HCT116 (cell line): ENCODE measurements at regions not wholly inside any gene's neighbourhood (a gene's known extent, or its start where the extent isn't known, plus 50 kb on each side); places are given as distances from the start of the nearest gene placed in this dataset.

Experiments
- ATAC-seq: fragments of 200-7000 bp; cut with Tn5 transposase; 2 replicates; pipeline ENCODE4 v1.9.1; 2020; ENCODE audit warnings: mild to moderate bottlenecking, moderate library complexity
- BruUV-seq: library from RNA; stranded (reverse); fragments of 400-500 nt; replicated peaks from 2 replicates; lab custom pipeline; 2021; lab: Mats Ljungman, UMichigan
- CTCF ChIA-PET: fragments of 300-600 bp; sonication (Branson Sonifier 250); formaldehyde crosslinking; loops from one replicate; lab custom pipeline; 2021; ENCODE audit warnings: antibody characterized with exemption; lab: Charles Lee
- POLR2A ChIA-PET: fragments of 300-600, 350-600 bp; sonication (Branson Sonifier 250); formaldehyde crosslinking; loops from one replicate; lab custom pipeline; 2021; ENCODE audit warnings: antibody characterized with exemption; lab: Charles Lee
- RAD21 ChIA-PET, 2 experiments: fragments of 300-600 bp; sonication (Branson Sonifier 250); formaldehyde crosslinking; loops; one replicate each; lab custom pipeline; 2023; ENCODE audit warnings: low total read pairs in 2 of 2; ENCODE audit not compliant: uncharacterized antibody in 2 of 2, unreplicated experiment in 2 of 2, low non-redundant PET in 1 of 2; lab: Charles Lee
- DNase-seq: peaks from one replicate; pipeline ENCODE4 v3.0.0-alpha.2; 2010; ENCODE audit warnings: low read depth, low spot score
- H2AFZ ChIP-seq: fragments of 200-600 bp; shearing (Covaris generic), sonication (generic); 2 replicates; pipeline ENCODE4 v1.6.1; 2017; ENCODE audit warnings: low read depth, mixed run types, mixed read lengths, antibody characterized with exemption, low read length; ENCODE audit not compliant: poor library complexity, severe bottlenecking
- H3K27ac ChIP-seq: 2 replicates; pipeline ENCODE4 v1.5.1; 2012; ENCODE audit warnings: low read depth, low read length
- H3K27me3 ChIP-seq: fragments of 200-600 bp; sonication (generic); 2 replicates; pipeline ENCODE4 v1.6.1; 2016; ENCODE audit warnings: mixed run types, low read length, mixed read lengths; ENCODE audit not compliant: insufficient read depth
- H3K36me3 ChIP-seq, 2 experiments: fragments of 200-500 bp in 1 of 2; fragments of 200-600 bp in 1 of 2; sonication (Bioruptor generic) in 1 of 2; sonication (generic) in 1 of 2; 2 replicates each; pipeline versions ENCODE4 v1.5.1 to v1.6.1; 2014 to 2016; ENCODE audit warnings: low read length in 2 of 2, inconsistent platforms in 1 of 2, mixed read lengths in 1 of 2, mixed run types in 1 of 2; ENCODE audit not compliant: insufficient read depth in 2 of 2, control insufficient read depth in 1 of 2
- H3K4me1 ChIP-seq, 2 experiments: fragments of 200-600 bp in 1 of 2; sonication (generic) in 1 of 2; 2 replicates each; pipeline versions ENCODE4 v1.5.1 to v1.6.1; 2012 to 2017; ENCODE audit warnings: low read length in 2 of 2, inconsistent platforms in 1 of 2, mild to moderate bottlenecking in 1 of 2, mixed read lengths in 1 of 2, mixed run types in 1 of 2, moderate library complexity in 1 of 2; ENCODE audit not compliant: insufficient read depth in 2 of 2, control insufficient read depth in 1 of 2
- H3K4me2 ChIP-seq: fragments of 200-600 bp; sonication (generic); 2 replicates; pipeline ENCODE4 v1.6.1; 2017; ENCODE audit warnings: mixed run types, low read length, mixed read lengths
- H3K4me3 ChIP-seq, 2 experiments: fragments of 200-600 bp in 1 of 2; sonication (generic) in 1 of 2; replicated peaks in 1 of 2; 2 replicates each; pipeline ENCODE4 v1.5.1; 2011 to 2016; ENCODE audit warnings: low read length in 2 of 2, control low read depth in 1 of 2, low read depth in 1 of 2, mild to moderate bottlenecking in 1 of 2, mixed read lengths in 1 of 2, mixed run types in 1 of 2
- H3K79me2 ChIP-seq: fragments of 200-600 bp; sonication (generic); 2 replicates; pipeline ENCODE4 v1.6.1; 2017; ENCODE audit warnings: mild to moderate bottlenecking, mixed run types, low read length, moderate library complexity, mixed read lengths; ENCODE audit not compliant: insufficient read depth
- H3K9ac ChIP-seq: fragments of 200-600 bp; sonication (generic); 2 replicates; pipeline ENCODE4 v1.6.1; 2016; ENCODE audit warnings: low read length, mixed read lengths
- H3K9me2 ChIP-seq: fragments of 200-600 bp; sonication (generic), shearing (Covaris generic); 2 replicates; pipeline ENCODE4 v1.6.1; 2017; ENCODE audit warnings: mixed run types, mild to moderate bottlenecking, moderate library complexity; ENCODE audit not compliant: insufficient read depth
- H3K9me3 ChIP-seq, 2 experiments: fragments of 200-500 bp in 1 of 2; fragments of 200-600 bp in 1 of 2; sonication (Bioruptor generic) in 1 of 2; sonication (generic) in 1 of 2; 2 replicates each; pipeline ENCODE4 v1.6.1; 2014 to 2017; ENCODE audit warnings: low read length in 2 of 2, mixed read lengths in 2 of 2, inconsistent platforms in 1 of 2, low read depth in 1 of 2, mild to moderate bottlenecking in 1 of 2, mixed run types in 1 of 2, moderate library complexity in 1 of 2; ENCODE audit not compliant: control insufficient read depth in 1 of 2, insufficient read depth in 1 of 2
- H4K20me1 ChIP-seq: fragments of 200-600 bp; sonication (generic), shearing (Covaris generic); 2 replicates; pipeline ENCODE4 v1.6.1; 2017; ENCODE audit warnings: mixed run types, mild to moderate bottlenecking, moderate library complexity; ENCODE audit not compliant: insufficient read depth
- CBX3 ChIP-seq: IDR thresholded peaks from 2 replicates; pipeline ENCODE4 v1.6.1; 2012; ENCODE audit warnings: low read depth
- CEBPB ChIP-seq: IDR thresholded peaks from 2 replicates; pipeline ENCODE4 v1.6.1; 2012; ENCODE audit warnings: low read depth
- EGR1 ChIP-seq: IDR thresholded peaks from 2 replicates; pipeline ENCODE4 v1.6.1; 2012; ENCODE audit warnings: low read depth
- ELF1 ChIP-seq: IDR thresholded peaks from 2 replicates; pipeline ENCODE4 v1.6.1; 2012; ENCODE audit warnings: low read depth, borderline replicate concordance
- EZH2 ChIP-seq: fragments of 200-600 bp; sonication (generic); IDR thresholded peaks from 2 replicates; pipeline ENCODE4 v1.6.1; 2017; ENCODE audit warnings: antibody characterized with exemption, mixed run types
- EZH2phosphoT487 ChIP-seq: fragments of 200-600 bp; IDR thresholded peaks from 2 replicates; pipeline ENCODE4 v1.6.1; 2018; ENCODE audit warnings: antibody characterized with exemption, borderline replicate concordance
- FOSL1 ChIP-seq: IDR thresholded peaks from 2 replicates; pipeline ENCODE4 v1.6.1; 2012; ENCODE audit warnings: low read depth
- POLR2A ChIP-seq: IDR thresholded peaks from 2 replicates; pipeline ENCODE4 v1.7.0; 2011; ENCODE audit warnings: borderline replicate concordance; ENCODE audit not compliant: insufficient read depth, insufficient read length; ENCODE audit errors: extremely low read depth
- POLR2AphosphoS5 ChIP-seq: IDR thresholded peaks from 2 replicates; pipeline ENCODE4 v1.6.1; 2011; ENCODE audit warnings: mild to moderate bottlenecking, low read depth, low read length, moderate library complexity
- RAD21 ChIP-seq: IDR thresholded peaks from 2 replicates; pipeline ENCODE4 v1.6.1; 2012; ENCODE audit warnings: low read depth, mild to moderate bottlenecking
- SP1 ChIP-seq: IDR thresholded peaks from 2 replicates; pipeline ENCODE4 v1.6.1; 2012; ENCODE audit warnings: low read depth
- SRF ChIP-seq: IDR thresholded peaks from 2 replicates; pipeline ENCODE4 v1.6.1; 2012; ENCODE audit warnings: low read depth
- YY1 ChIP-seq: IDR thresholded peaks from 2 replicates; pipeline ENCODE4 v1.6.1; 2011; ENCODE audit warnings: low read length, low read depth, moderate library complexity, mild to moderate bottlenecking; ENCODE audit not compliant: insufficient replicate concordance; ENCODE audit errors: extremely low read depth
- intact Hi-C: fragments of 100-400 bp; cut with micrococcal nuclease; formaldehyde crosslinking; loops from 2 replicates; pipeline ENCODE4 v1.10.0; 2022
- TF ChIP-seq, protein P1 (sequence below): IDR thresholded peaks from 2 replicates; pipeline ENCODE4 v1.6.1; 2012
- TF ChIP-seq, protein P2 (sequence below): IDR thresholded peaks from 2 replicates; pipeline ENCODE4 v1.6.1; 2012
- TF ChIP-seq, protein P3 (sequence below), 3 experiments: fragments of 200-600 bp in 1 of 3; sonication (generic) in 1 of 3; IDR thresholded peaks in 2 of 3; conservative IDR thresholded peaks in 1 of 3; 2 replicates each; pipeline ENCODE4 v1.5.1; 2012 to 2017; ENCODE audit warnings: low read depth in 2 of 3, low read length in 2 of 3, antibody characterized with exemption in 1 of 3, borderline replicate concordance in 1 of 3, control low read depth in 1 of 3, mild to moderate bottlenecking in 1 of 3, mixed read lengths in 1 of 3, mixed run types in 1 of 3, moderate library complexity in 1 of 3; ENCODE audit not compliant: insufficient read depth in 1 of 3
- TF ChIP-seq, protein P4 (sequence below): IDR thresholded peaks from 2 replicates; pipeline ENCODE4 v1.6.1; 2011; ENCODE audit warnings: mild to moderate bottlenecking, low read length, moderate library complexity; ENCODE audit not compliant: insufficient replicate concordance; ENCODE audit errors: extremely low read depth

DNA sequence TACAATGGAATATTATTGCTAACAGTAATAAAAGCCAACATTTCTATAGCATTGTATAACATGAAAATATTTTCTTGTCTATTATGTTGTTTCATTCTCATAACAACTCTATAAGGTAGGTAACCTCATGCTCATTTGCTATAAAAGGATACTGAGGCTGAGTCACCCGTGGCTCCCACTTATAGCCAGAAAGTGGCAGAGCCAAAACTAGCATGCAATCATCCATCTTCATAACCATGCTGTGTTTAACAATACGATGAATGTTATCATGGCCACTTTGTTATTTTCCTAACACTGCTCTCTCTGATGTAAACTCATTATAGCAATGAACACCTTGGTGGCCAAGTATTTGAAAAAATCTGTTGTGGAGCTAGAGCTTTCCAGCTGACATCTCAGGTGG is 80.8 kb upstream of the JUN start:
- no peak overlapping the region for H3K4me2 ChIP-seq
- no peaks in the 10 kb centered on the region for H4K20me1 ChIP-seq
- no peaks in the 10 kb centered on the region for H3K36me3 ChIP-seq
- H3K79me2 ChIP-seq: no peaks in the 10 kb centered on the region
- H3K27me3 ChIP-seq: no peaks in the 10 kb centered on the region
- no peak overlapping the region for H2AFZ ChIP-seq
- no peak overlapping the region for H3K9ac ChIP-seq
- H3K4me1 ChIP-seq: no peaks in the 10 kb centered on the region
- intact Hi-C loops: no loop called here
- ATAC-seq (no peak), DNase-seq (no peak)
- H3K9me2 ChIP-seq: no peaks in the 10 kb centered on the region
- H3K4me3 ChIP-seq: no peak overlapping the region
- no peak for TF ChIP-seq POLR2A
- no peak for TF ChIP-seq POLR2AphosphoS5
- TF ChIP-seq, protein P1, sequence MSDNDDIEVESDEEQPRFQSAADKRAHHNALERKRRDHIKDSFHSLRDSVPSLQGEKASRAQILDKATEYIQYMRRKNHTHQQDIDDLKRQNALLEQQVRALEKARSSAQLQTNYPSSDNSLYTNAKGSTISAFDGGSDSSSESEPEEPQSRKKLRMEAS: no peak
- no peak for TF ChIP-seq EZH2phosphoT487
- no peak for TF ChIP-seq ELF1
- TF ChIP-seq, protein P2, sequence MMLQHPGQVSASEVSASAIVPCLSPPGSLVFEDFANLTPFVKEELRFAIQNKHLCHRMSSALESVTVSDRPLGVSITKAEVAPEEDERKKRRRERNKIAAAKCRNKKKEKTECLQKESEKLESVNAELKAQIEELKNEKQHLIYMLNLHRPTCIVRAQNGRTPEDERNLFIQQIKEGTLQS: no peak
- TF ChIP-seq SP1: no peak
- TF ChIP-seq EGR1: no peak
- TF ChIP-seq EZH2: no peak
- TF ChIP-seq RAD21: no peak
- TF ChIP-seq, protein P3, sequence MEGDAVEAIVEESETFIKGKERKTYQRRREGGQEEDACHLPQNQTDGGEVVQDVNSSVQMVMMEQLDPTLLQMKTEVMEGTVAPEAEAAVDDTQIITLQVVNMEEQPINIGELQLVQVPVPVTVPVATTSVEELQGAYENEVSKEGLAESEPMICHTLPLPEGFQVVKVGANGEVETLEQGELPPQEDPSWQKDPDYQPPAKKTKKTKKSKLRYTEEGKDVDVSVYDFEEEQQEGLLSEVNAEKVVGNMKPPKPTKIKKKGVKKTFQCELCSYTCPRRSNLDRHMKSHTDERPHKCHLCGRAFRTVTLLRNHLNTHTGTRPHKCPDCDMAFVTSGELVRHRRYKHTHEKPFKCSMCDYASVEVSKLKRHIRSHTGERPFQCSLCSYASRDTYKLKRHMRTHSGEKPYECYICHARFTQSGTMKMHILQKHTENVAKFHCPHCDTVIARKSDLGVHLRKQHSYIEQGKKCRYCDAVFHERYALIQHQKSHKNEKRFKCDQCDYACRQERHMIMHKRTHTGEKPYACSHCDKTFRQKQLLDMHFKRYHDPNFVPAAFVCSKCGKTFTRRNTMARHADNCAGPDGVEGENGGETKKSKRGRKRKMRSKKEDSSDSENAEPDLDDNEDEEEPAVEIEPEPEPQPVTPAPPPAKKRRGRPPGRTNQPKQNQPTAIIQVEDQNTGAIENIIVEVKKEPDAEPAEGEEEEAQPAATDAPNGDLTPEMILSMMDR (IDR thresholded peaks at IDR 0.05 in 2 of 3, conservative IDR thresholded peaks at IDR 0.05 in 1 of 3; ENCODE audit: borderline replicate concordance in 1 of 3, insufficient read depth in 1 of 3, low read depth in 2 of 3, low read length in 2 of 3): no peak
- TF ChIP-seq, protein P4, sequence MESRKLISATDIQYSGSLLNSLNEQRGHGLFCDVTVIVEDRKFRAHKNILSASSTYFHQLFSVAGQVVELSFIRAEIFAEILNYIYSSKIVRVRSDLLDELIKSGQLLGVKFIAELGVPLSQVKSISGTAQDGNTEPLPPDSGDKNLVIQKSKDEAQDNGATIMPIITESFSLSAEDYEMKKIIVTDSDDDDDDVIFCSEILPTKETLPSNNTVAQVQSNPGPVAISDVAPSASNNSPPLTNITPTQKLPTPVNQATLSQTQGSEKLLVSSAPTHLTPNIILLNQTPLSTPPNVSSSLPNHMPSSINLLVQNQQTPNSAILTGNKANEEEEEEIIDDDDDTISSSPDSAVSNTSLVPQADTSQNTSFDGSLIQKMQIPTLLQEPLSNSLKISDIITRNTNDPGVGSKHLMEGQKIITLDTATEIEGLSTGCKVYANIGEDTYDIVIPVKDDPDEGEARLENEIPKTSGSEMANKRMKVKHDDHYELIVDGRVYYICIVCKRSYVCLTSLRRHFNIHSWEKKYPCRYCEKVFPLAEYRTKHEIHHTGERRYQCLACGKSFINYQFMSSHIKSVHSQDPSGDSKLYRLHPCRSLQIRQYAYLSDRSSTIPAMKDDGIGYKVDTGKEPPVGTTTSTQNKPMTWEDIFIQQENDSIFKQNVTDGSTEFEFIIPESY: no peak
- no peak for TF ChIP-seq CBX3
- no peak for TF ChIP-seq SRF
- TF ChIP-seq CEBPB: no peak
- TF ChIP-seq YY1: no peak
- no peak for TF ChIP-seq FOSL1
- CTCF ChIA-PET: no interaction called here
- no TSS peak for BruUV-seq
- H3K9me3 ChIP-seq: no peaks in the 10 kb centered on the region
- RAD21 ChIA-PET: no interaction called here
- H3K27ac ChIP-seq: no peak overlapping the region
- POLR2A ChIA-PET: no interaction called here
